GM12878 (cell line): ENCODE measurements at regions not wholly inside any gene's neighbourhood (a gene's known extent, or its start where the extent isn't known, plus 50 kb on each side); places are given as distances from the start of the nearest gene placed in this dataset.

Source experiments
- ATF7 ChIP-seq: fragments of 450-650 bp; IDR thresholded peaks from 2 replicates; pipeline ENCODE4 v1.6.1; 2016; ENCODE audit warnings: low read depth, mild to moderate bottlenecking
- CBFB ChIP-seq: IDR thresholded peaks from 2 replicates; pipeline ENCODE4 v1.6.1; 2016; ENCODE audit warnings: antibody characterized with exemption, low read depth
- CEBPB ChIP-seq, 2 experiments: fragments of 150-350 bp in 1 of 2; IDR thresholded peaks; 2 replicates each; pipeline ENCODE4 v1.6.1; 2012 to 2014; ENCODE audit warnings: low read depth in 2 of 2, low read length in 2 of 2, borderline replicate concordance in 1 of 2, inconsistent platforms in 1 of 2
- HDAC6 ChIP-seq: fragments of 200-600 bp; sonication (generic); IDR thresholded peaks from one replicate; pipeline ENCODE4 v1.8.0; 2017; ENCODE audit warnings: antibody characterized with exemption; ENCODE audit not compliant: unreplicated experiment
- HDGF ChIP-seq: fragments of 450-650 bp; IDR thresholded peaks from 2 replicates; pipeline ENCODE4 v1.6.1; 2016; ENCODE audit warnings: antibody characterized with exemption
- LARP7 ChIP-seq: fragments of 450-650 bp; IDR thresholded peaks from 2 replicates; pipeline ENCODE4 v1.6.1; 2017; ENCODE audit warnings: mild to moderate bottlenecking
- MEF2A ChIP-seq: IDR thresholded peaks from 2 replicates; pipeline ENCODE4 v1.6.1; 2011; ENCODE audit warnings: low read depth, mild to moderate bottlenecking, low read length, moderate library complexity; ENCODE audit not compliant: insufficient read depth
- MEF2B ChIP-seq: fragments of 450-650 bp; IDR thresholded peaks from 2 replicates; pipeline ENCODE4 v1.6.1; 2018; ENCODE audit warnings: mild to moderate bottlenecking, moderate library complexity; ENCODE audit not compliant: partially characterized antibody, poor library complexity, severe bottlenecking
- NFYB ChIP-seq: IDR thresholded peaks from 2 replicates; pipeline ENCODE4 v1.6.1; 2011; ENCODE audit warnings: low read depth, mild to moderate bottlenecking, low read length, improper control_type of control experiment, moderate library complexity; ENCODE audit not compliant: insufficient read depth
- NR2C2 ChIP-seq: IDR thresholded peaks from 2 replicates; pipeline ENCODE4 v1.6.1; 2011; ENCODE audit warnings: borderline replicate concordance, low read depth; ENCODE audit not compliant: control insufficient read depth, insufficient read length
- PAX8 ChIP-seq: fragments of 450-650 bp; IDR thresholded peaks from 2 replicates; pipeline ENCODE4 v1.6.1; 2017; ENCODE audit warnings: mild to moderate bottlenecking, moderate library complexity
- POLR2AphosphoS5 ChIP-seq: IDR thresholded peaks from 2 replicates; pipeline ENCODE4 v1.6.1; 2011; ENCODE audit warnings: mild to moderate bottlenecking, low read length, inconsistent platforms
- RAD51 ChIP-seq: fragments of 450-650 bp; IDR thresholded peaks from 2 replicates; pipeline ENCODE4 v1.6.1; 2016; ENCODE audit warnings: moderate library complexity, mild to moderate bottlenecking, inconsistent platforms
- RUNX3 ChIP-seq: IDR thresholded peaks from 2 replicates; pipeline ENCODE4 v1.6.1; 2012; ENCODE audit warnings: low read length, inconsistent platforms
- SIX5 ChIP-seq: IDR thresholded peaks from 2 replicates; pipeline ENCODE4 v1.6.1; 2011; ENCODE audit warnings: mild to moderate bottlenecking, low read depth, low read length, moderate library complexity; ENCODE audit not compliant: severe bottlenecking
- SMARCA5 ChIP-seq: fragments of 450-650 bp; IDR thresholded peaks from 2 replicates; pipeline ENCODE4 v1.6.1; 2017; ENCODE audit warnings: mild to moderate bottlenecking
- SP1 ChIP-seq: IDR thresholded peaks from one replicate; pipeline ENCODE4 v1.6.1; 2011; ENCODE audit warnings: low read depth, low read length
- SPI1 ChIP-seq: IDR thresholded peaks from 2 replicates; pipeline ENCODE4 v1.6.1; 2011; ENCODE audit warnings: low read depth, mild to moderate bottlenecking, low read length, moderate library complexity, borderline replicate concordance; ENCODE audit not compliant: insufficient read depth
- SREBF2 ChIP-seq: IDR thresholded peaks from 2 replicates; pipeline ENCODE4 v1.6.1; 2012; ENCODE audit warnings: mild to moderate bottlenecking, low read length
- TCF12 ChIP-seq: IDR thresholded peaks from 2 replicates; pipeline ENCODE4 v1.6.1; 2011; ENCODE audit warnings: low read depth, mild to moderate bottlenecking, low read length
- ZNF217 ChIP-seq: fragments of 450-650 bp; IDR thresholded peaks from 2 replicates; pipeline ENCODE4 v1.6.1; 2017; ENCODE audit warnings: antibody characterized with exemption, mild to moderate bottlenecking
- ZNF24 ChIP-seq: fragments of 450-650 bp; IDR thresholded peaks from 2 replicates; pipeline ENCODE4 v1.6.1; 2017; ENCODE audit warnings: antibody characterized with exemption, mild to moderate bottlenecking
- ZNF622 ChIP-seq: fragments of 450-650 bp; IDR thresholded peaks from 2 replicates; pipeline ENCODE4 v1.6.1; 2017; ENCODE audit warnings: mild to moderate bottlenecking, inconsistent platforms
- ZSCAN29 ChIP-seq: fragments of 450-650 bp; IDR thresholded peaks from 2 replicates; pipeline ENCODE4 v1.6.1; 2017; ENCODE audit warnings: mild to moderate bottlenecking, moderate library complexity
- TF ChIP-seq, protein P1 (sequence below): fragments of 450-650 bp; IDR thresholded peaks from 2 replicates; pipeline ENCODE4 v1.6.1; 2017; ENCODE audit warnings: mild to moderate bottlenecking
- TF ChIP-seq, protein P2 (sequence below): IDR thresholded peaks from 2 replicates; pipeline ENCODE4 v1.6.1; 2011; ENCODE audit warnings: borderline replicate concordance, low read depth, mild to moderate bottlenecking, moderate library complexity, mixed read lengths, low read length; ENCODE audit not compliant: insufficient read depth; ENCODE audit errors: extremely low read length
- TF ChIP-seq, protein P3 (sequence below): IDR thresholded peaks from 2 replicates; pipeline ENCODE4 v1.6.1; 2012; ENCODE audit warnings: low read depth, low read length, improper control_type of control experiment
- TF ChIP-seq, protein P4 (sequence below): fragments of 450-650 bp; IDR thresholded peaks from 2 replicates; pipeline ENCODE4 v1.6.1; 2016; ENCODE audit warnings: mild to moderate bottlenecking

DNA sequence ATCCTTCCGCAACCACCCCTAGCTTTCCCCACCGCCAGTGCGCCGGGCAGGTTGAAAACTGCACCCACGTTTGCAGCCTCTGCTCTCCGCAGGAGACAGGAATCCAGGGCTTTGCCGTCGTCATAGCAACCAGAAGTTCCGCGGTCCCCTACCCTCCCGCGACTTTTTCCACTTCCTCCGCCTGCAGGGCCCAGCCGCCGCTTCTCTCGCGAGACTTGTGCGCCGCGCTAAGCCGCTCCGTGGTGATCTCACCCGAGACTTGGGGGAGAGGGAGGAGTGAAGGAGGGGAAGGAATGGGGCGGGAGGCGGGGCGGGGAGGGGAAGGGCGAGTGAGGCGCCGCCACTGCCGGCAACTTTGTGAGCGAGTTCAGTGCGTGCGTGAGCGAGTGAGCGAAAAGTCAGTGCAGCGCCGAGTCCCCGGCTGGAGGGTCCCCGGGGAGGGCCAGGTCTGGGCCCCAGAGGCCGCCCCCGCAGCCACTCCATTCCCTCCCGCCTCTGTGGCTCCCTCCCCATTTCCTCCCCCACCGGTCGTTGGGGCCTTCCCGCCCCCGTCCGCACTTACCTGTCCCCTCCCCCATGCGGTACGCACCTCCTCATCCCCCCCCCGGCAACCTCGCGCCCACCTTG lies 413.0 kb downstream of the PCNX1 start, which contains the start of gene SIPA1L1 (continued):
- TF ChIP-seq, protein P1, sequence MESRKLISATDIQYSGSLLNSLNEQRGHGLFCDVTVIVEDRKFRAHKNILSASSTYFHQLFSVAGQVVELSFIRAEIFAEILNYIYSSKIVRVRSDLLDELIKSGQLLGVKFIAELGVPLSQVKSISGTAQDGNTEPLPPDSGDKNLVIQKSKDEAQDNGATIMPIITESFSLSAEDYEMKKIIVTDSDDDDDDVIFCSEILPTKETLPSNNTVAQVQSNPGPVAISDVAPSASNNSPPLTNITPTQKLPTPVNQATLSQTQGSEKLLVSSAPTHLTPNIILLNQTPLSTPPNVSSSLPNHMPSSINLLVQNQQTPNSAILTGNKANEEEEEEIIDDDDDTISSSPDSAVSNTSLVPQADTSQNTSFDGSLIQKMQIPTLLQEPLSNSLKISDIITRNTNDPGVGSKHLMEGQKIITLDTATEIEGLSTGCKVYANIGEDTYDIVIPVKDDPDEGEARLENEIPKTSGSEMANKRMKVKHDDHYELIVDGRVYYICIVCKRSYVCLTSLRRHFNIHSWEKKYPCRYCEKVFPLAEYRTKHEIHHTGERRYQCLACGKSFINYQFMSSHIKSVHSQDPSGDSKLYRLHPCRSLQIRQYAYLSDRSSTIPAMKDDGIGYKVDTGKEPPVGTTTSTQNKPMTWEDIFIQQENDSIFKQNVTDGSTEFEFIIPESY = no peak
- TF ChIP-seq, protein P2, sequence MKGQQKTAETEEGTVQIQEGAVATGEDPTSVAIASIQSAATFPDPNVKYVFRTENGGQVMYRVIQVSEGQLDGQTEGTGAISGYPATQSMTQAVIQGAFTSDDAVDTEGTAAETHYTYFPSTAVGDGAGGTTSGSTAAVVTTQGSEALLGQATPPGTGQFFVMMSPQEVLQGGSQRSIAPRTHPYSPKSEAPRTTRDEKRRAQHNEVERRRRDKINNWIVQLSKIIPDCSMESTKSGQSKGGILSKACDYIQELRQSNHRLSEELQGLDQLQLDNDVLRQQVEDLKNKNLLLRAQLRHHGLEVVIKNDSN = no peak
- TF ChIP-seq TCF12 (peak; percentile 80; the same call in 1 of the 2 replicates), ZNF217 (no peak), MEF2A (no peak), ZNF24 (no peak), HDGF (peak; percentile 67; the same call in 1 of the 2 replicates), MEF2B (peak; percentile 95), POLR2AphosphoS5 (peak; percentile 98), ZNF622 (no peak), SIX5 (no peak), SP1 (peak; percentile 38), NR2C2 (no peak), CBFB (peak; percentile 89), RAD51 (no peak), SREBF2 (no peak), PAX8 (no peak), RUNX3 (peak; percentile 44), SMARCA5 (no peak), ZSCAN29 (no peak), HDAC6 (no peak), ATF7 (peak; percentile 90), LARP7 (no peak; the same call in 1 of the 2 replicates), CEBPB (IDR thresholded peaks at IDR 0.05; ENCODE audit: borderline replicate concordance in 1 of 2, low read depth in 2 of 2, low read length in 2 of 2) (no peak), SPI1 (peak; percentile 84; the same call in 1 of the 2 replicates), NFYB (no peak)
- TF ChIP-seq, protein P3, sequence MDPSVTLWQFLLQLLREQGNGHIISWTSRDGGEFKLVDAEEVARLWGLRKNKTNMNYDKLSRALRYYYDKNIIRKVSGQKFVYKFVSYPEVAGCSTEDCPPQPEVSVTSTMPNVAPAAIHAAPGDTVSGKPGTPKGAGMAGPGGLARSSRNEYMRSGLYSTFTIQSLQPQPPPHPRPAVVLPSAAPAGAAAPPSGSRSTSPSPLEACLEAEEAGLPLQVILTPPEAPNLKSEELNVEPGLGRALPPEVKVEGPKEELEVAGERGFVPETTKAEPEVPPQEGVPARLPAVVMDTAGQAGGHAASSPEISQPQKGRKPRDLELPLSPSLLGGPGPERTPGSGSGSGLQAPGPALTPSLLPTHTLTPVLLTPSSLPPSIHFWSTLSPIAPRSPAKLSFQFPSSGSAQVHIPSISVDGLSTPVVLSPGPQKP = peak; percentile 32; the same call in 1 of the 2 replicates
- TF ChIP-seq, protein P4, sequence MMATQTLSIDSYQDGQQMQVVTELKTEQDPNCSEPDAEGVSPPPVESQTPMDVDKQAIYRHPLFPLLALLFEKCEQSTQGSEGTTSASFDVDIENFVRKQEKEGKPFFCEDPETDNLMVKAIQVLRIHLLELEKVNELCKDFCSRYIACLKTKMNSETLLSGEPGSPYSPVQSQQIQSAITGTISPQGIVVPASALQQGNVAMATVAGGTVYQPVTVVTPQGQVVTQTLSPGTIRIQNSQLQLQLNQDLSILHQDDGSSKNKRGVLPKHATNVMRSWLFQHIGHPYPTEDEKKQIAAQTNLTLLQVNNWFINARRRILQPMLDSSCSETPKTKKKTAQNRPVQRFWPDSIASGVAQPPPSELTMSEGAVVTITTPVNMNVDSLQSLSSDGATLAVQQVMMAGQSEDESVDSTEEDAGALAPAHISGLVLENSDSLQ = no peak
- TF ChIP-seq, all 136 proteins: peak for 52
